HEK293 (cell line): ENCODE measurements at regions not wholly inside any gene's neighbourhood (a gene's known extent, or its start where the extent isn't known, plus 50 kb on each side); places are given as distances from the start of the nearest gene placed in this dataset.

ENCODE experiments used
- BCL11B ChIP-seq: fragments of 450-650 bp; formaldehyde crosslinking; IDR thresholded peaks from 2 replicates; pipeline ENCODE4 v1.5.1; 2016; ENCODE audit warnings: low read depth, missing biosample characterization, missing genetic modification characterization
- GLIS1 ChIP-seq: fragments of 450-650 bp; formaldehyde crosslinking; IDR thresholded peaks from 2 replicates; pipeline ENCODE4 v1.5.1; 2016; ENCODE audit warnings: missing biosample characterization, missing genetic modification characterization
- IKZF3 ChIP-seq: fragments of 450-650 bp; IDR thresholded peaks from 2 replicates; pipeline ENCODE4 v1.5.0; 2018; ENCODE audit warnings: missing biosample characterization, mild to moderate bottlenecking, missing genetic modification characterization, moderate library complexity
- MEIS1 ChIP-seq: sonication (generic); formaldehyde crosslinking; IDR thresholded peaks from 2 replicates; pipeline ENCODE4 v1.8.1; 2022; ENCODE audit warnings: missing genetic modification reagents, mild to moderate bottlenecking, borderline replicate concordance
- SP7 ChIP-seq: fragments of 450-650 bp; formaldehyde crosslinking; IDR thresholded peaks from 2 replicates; pipeline ENCODE4 v1.5.1; 2016; ENCODE audit warnings: missing biosample characterization, missing genetic modification characterization
- TRIM28 ChIP-seq: IDR thresholded peaks from 2 replicates; pipeline ENCODE4 v1.6.1; 2011; ENCODE audit warnings: low read length, control low read depth, borderline replicate concordance
- YY1 ChIP-seq: fragments of 450-650 bp; formaldehyde crosslinking; IDR thresholded peaks from 2 replicates; pipeline ENCODE4 v1.5.1; 2018; ENCODE audit warnings: missing biosample characterization, missing genetic modification characterization
- ZBTB48 ChIP-seq: fragments of 450-650 bp; formaldehyde crosslinking; IDR thresholded peaks from 2 replicates; pipeline ENCODE4 v1.5.1; 2016; ENCODE audit warnings: missing biosample characterization, missing genetic modification characterization
- ZBTB7A ChIP-seq: fragments of 450-650 bp; formaldehyde crosslinking; IDR thresholded peaks from 2 replicates; pipeline ENCODE4 v1.5.1; 2016; ENCODE audit warnings: low read depth, missing biosample characterization, missing genetic modification characterization
- ZBTB8A ChIP-seq: fragments of 450-650 bp; formaldehyde crosslinking; IDR thresholded peaks from 2 replicates; pipeline ENCODE4 v1.5.1; 2016; ENCODE audit warnings: missing biosample characterization, missing genetic modification characterization
- ZEB2 ChIP-seq: fragments of 450-650 bp; formaldehyde crosslinking; IDR thresholded peaks from 2 replicates; pipeline ENCODE4 v1.5.1; 2016; ENCODE audit warnings: missing biosample characterization, missing genetic modification characterization
- ZFHX2 ChIP-seq: fragments of 450-650 bp; formaldehyde crosslinking; conservative IDR thresholded peaks from 2 replicates; pipeline ENCODE4 v1.5.1; 2016; ENCODE audit warnings: missing biosample characterization, missing genetic modification characterization
- ZNF202 ChIP-seq: fragments of 450-650 bp; formaldehyde crosslinking; IDR thresholded peaks from 2 replicates; pipeline ENCODE4 v1.5.1; 2016; ENCODE audit warnings: missing biosample characterization, missing genetic modification characterization, borderline replicate concordance
- ZNF24 ChIP-seq: fragments of 450-650 bp; formaldehyde crosslinking; IDR thresholded peaks from 2 replicates; pipeline ENCODE4 v1.5.1; 2016; ENCODE audit warnings: missing biosample characterization, missing genetic modification characterization
- ZNF335 ChIP-seq: fragments of 450-650 bp; formaldehyde crosslinking; conservative IDR thresholded peaks from 2 replicates; pipeline ENCODE4 v1.5.1; 2016; ENCODE audit warnings: missing biosample characterization, missing genetic modification characterization
- ZNF341 ChIP-seq: fragments of 450-650 bp; formaldehyde crosslinking; IDR thresholded peaks from 2 replicates; pipeline ENCODE4; 2016; ENCODE audit warnings: low read depth, missing biosample characterization, missing genetic modification characterization
- ZNF362 ChIP-seq: fragments of 450-650 bp; formaldehyde crosslinking; IDR thresholded peaks from 2 replicates; pipeline ENCODE4 v1.5.1; 2016; ENCODE audit warnings: missing biosample characterization, missing genetic modification characterization
- ZNF394 ChIP-seq: fragments of 450-650 bp; formaldehyde crosslinking; IDR thresholded peaks from 2 replicates; pipeline ENCODE4 v1.5.1; 2016; ENCODE audit warnings: missing biosample characterization, missing genetic modification characterization, mild to moderate bottlenecking, moderate library complexity, borderline replicate concordance
- ZNF501 ChIP-seq: fragments of 450-650 bp; formaldehyde crosslinking; IDR thresholded peaks from 2 replicates; pipeline ENCODE4 v1.5.1; 2016; ENCODE audit warnings: missing biosample characterization, missing genetic modification characterization
- ZNF513 ChIP-seq: fragments of 450-650 bp; IDR thresholded peaks from 2 replicates; pipeline ENCODE4 v1.5.1; 2018; ENCODE audit warnings: missing biosample characterization, missing genetic modification characterization
- ZNF654 ChIP-seq: fragments of 450-650 bp; formaldehyde crosslinking; IDR thresholded peaks from 2 replicates; pipeline ENCODE4 v1.5.1; 2016; ENCODE audit warnings: low read depth, missing biosample characterization, missing genetic modification characterization
- ZNF76 ChIP-seq: fragments of 450-650 bp; formaldehyde crosslinking; IDR thresholded peaks from 2 replicates; pipeline ENCODE4; 2016; ENCODE audit warnings: low read depth, missing biosample characterization, missing genetic modification characterization, borderline replicate concordance
- ZSCAN30 ChIP-seq: fragments of 450-650 bp; IDR thresholded peaks from 2 replicates; pipeline ENCODE4 v1.5.1; 2018; ENCODE audit warnings: missing biosample characterization, mild to moderate bottlenecking, missing genetic modification characterization, moderate library complexity
- TF ChIP-seq, protein P1 (sequence below): fragments of 450-650 bp; formaldehyde crosslinking; IDR thresholded peaks from 2 replicates; pipeline ENCODE4 v1.5.1; 2016; ENCODE audit warnings: missing biosample characterization, missing genetic modification characterization

DNA sequence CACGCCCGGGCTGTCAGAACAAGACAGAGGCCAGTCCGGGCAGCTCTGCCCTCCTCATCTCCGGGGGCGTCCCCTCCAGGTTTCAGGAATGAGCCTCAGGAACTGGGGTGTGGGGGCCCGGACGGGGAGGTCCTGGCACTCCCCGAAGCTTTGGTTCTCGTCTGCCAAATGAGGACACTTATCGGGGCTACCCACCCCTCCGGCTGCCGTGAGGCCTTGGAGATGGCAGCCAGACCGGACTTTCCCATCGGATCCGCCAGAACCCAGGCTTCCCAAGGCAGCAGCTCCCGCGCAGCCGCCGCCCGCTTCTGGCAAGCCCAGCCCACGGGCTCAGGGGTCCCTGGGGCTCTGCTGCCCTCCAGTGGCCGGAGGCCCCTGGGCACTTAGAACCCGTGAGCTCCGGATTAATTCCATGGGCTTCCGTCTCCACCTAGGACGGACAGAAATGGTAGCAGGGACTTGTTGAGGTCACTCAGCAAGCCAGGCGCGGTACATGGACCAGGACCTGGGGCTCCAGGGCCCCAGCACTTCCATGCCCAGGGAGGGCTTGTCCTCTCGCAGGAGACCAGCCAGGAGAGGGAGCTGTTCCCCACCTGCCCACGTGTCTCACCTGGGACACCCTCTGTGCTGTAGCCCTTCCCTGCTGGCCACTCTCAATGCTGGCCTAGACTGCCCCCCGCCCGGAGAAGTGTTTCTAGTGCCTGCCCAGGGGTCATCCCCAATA lies 89.4 kb downstream of the LINGO1 start (continued):
- no peak for TF ChIP-seq TRIM28
- 0 out of 2 replicates have a peak, but pooled peaks have one; percentile 13 for TF ChIP-seq ZNF341 (tag by site-specific recombination)
- TF ChIP-seq BCL11B (tag by site-specific recombination), result no peak
- 0 out of 2 replicates have a peak, but pooled peaks have one; percentile 30 for TF ChIP-seq YY1 (tag by site-specific recombination)
- TF ChIP-seq ZNF76 (tag by site-specific recombination), result 0 out of 2 replicates have a peak, but pooled peaks have one; percentile 35
- peak; percentile 60 for TF ChIP-seq ZFHX2
- peak; percentile 70; the same call in 1 of the 2 replicates for TF ChIP-seq ZNF501
- TF ChIP-seq, protein P1, sequence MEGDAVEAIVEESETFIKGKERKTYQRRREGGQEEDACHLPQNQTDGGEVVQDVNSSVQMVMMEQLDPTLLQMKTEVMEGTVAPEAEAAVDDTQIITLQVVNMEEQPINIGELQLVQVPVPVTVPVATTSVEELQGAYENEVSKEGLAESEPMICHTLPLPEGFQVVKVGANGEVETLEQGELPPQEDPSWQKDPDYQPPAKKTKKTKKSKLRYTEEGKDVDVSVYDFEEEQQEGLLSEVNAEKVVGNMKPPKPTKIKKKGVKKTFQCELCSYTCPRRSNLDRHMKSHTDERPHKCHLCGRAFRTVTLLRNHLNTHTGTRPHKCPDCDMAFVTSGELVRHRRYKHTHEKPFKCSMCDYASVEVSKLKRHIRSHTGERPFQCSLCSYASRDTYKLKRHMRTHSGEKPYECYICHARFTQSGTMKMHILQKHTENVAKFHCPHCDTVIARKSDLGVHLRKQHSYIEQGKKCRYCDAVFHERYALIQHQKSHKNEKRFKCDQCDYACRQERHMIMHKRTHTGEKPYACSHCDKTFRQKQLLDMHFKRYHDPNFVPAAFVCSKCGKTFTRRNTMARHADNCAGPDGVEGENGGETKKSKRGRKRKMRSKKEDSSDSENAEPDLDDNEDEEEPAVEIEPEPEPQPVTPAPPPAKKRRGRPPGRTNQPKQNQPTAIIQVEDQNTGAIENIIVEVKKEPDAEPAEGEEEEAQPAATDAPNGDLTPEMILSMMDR (tag by site-specific recombination), result peak; percentile 99
- TF ChIP-seq ZNF394 (tag by site-specific recombination), result peak; percentile 19; the same call in 1 of the 2 replicates
- peak; percentile 87 for TF ChIP-seq IKZF3
- peak; percentile 66 for TF ChIP-seq ZSCAN30 (tag by site-specific recombination)
- TF ChIP-seq ZNF654 (tag by site-specific recombination), result peak; percentile 85
- peak; percentile 71 for TF ChIP-seq ZNF335 (tag by site-specific recombination)
- TF ChIP-seq ZBTB7A (tag by site-specific recombination), result peak; percentile 59; the same call in 1 of the 2 replicates
- peak; percentile 62; the same call in 1 of the 2 replicates for TF ChIP-seq ZEB2 (tag by site-specific recombination)
- peak; percentile 59; the same call in 1 of the 2 replicates for TF ChIP-seq ZNF24
- TF ChIP-seq ZNF513 (tag by site-specific recombination), result no peak
- TF ChIP-seq MEIS1 (CRISPR knock-in tag), result no peak
- peak; percentile 58 for TF ChIP-seq SP7
- peak; percentile 75 for TF ChIP-seq ZBTB8A (tag by site-specific recombination)
- no peak for TF ChIP-seq GLIS1 (tag by site-specific recombination)
- TF ChIP-seq ZNF202 (tag by site-specific recombination), result no peak
- TF ChIP-seq ZBTB48 (tag by site-specific recombination), result 0 out of 2 replicates have a peak, but pooled peaks have one; percentile 35
- no peak for TF ChIP-seq ZNF362 (tag by site-specific recombination)
